ENCODE measurements at regions not wholly inside any gene's neighbourhood (a gene's known extent, or its start where the extent isn't known, plus 50 kb on each side); places are given as distances from the start of the nearest gene placed in this dataset.

DNA sequence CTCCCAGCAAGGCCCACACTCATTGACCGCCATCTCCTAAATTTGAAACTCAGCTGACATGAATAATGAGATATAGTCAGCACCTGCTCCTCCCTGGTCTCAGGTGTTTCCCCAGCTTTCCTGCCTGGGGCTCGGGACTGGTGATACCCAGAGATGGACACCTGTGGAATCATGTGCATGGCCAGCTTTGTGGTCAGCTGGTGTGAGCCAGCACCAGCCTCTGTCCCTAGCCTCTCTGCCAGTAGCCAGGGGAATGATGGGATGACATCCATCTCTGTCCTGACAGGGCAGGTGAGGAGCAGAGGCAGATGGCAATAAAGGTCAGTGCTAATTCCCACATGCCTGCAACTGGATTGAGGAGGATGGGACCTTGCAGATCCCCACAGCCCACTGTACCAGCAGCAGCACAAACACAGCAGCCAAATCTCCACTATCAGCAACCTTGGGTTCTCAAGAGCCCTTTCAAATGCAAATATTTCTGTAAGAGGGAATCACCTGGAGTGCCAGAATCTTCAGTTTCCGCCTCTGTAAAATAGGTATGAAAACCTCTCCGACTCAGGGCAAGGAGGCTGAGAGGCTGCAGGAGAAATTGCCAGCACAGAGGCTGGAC lies 329.2 kb upstream of the ZMIZ1 start:
- Histone ChIP-seq H3K9me3 (ENCODE audit: control insufficient read depth in 3 of 3, low read length in 3 of 3) (no peaks in the 10 kb centered on the region), H3K4me1 (ENCODE audit: control insufficient read depth in 3 of 3, insufficient read depth in 3 of 3, low read length in 3 of 3) (peaks cover 4 to 16% (median 13%) of the 10 kb centered on the region in 3 donors), H3K27ac (ENCODE audit: low read depth, low read length) (no peak overlapping the region), H3K9ac (ENCODE audit: low read depth in 1 of 3, low read length in 3 of 3) (no peak overlapping the region), H3K27me3 (ENCODE audit: control insufficient read depth in 3 of 3, insufficient read depth in 3 of 3, low read length in 3 of 3) (peaks cover 0 to 6% (median 0%) of the 10 kb centered on the region in 3 donors), H3K36me3 (ENCODE audit: control insufficient read depth in 3 of 3, insufficient read depth in 3 of 3, low read length in 3 of 3) (no peaks in the 10 kb centered on the region), H3K4me3 (ENCODE audit: low read length in 3 of 3) (no peak overlapping the region)

GRCh38 chr10:78740976-78741915 lies 327.5 kb upstream of the ZMIZ1 start:
- H3K9ac ChIP-seq (ENCODE audit: low read depth in 1 of 3, low read length in 3 of 3) = no peak overlapping the region
- H3K27me3 ChIP-seq (ENCODE audit: control insufficient read depth in 3 of 3, insufficient read depth in 3 of 3, low read length in 3 of 3) = no peaks in the 10 kb centered on the region
- H3K9me3 ChIP-seq (ENCODE audit: control insufficient read depth in 3 of 3, low read length in 3 of 3) = no peaks in the 10 kb centered on the region
- no peak overlapping the region for H3K4me3 ChIP-seq (ENCODE audit: low read length in 3 of 3)
- H3K36me3 ChIP-seq (ENCODE audit: control insufficient read depth in 3 of 3, insufficient read depth in 3 of 3, low read length in 3 of 3) = no peaks in the 10 kb centered on the region
- no peak overlapping the region for H3K27ac ChIP-seq (ENCODE audit: low read depth, low read length)
- H3K4me1 ChIP-seq (ENCODE audit: control insufficient read depth in 3 of 3, insufficient read depth in 3 of 3, low read length in 3 of 3) = peaks cover 4 to 22% (median 21%) of the 10 kb centered on the region in 3 donors

DNA sequence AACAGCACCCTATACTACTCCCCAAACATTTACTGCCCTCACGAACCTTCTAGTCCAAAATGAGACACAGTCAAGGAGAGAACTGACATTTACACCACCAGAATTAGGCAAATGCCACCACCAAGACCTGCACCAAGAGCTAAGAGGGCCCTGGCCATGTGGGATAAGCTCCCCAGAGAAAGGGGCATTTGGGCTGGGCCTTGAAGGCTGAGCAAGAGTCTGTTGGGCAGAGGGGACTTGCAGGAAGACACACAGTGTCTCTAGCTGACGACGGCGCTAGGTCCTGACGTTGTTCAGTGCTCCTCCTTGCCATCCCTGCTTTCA lies 326.4 kb upstream of the ZMIZ1 start:
- no peaks in the 10 kb centered on the region for H3K9me3 ChIP-seq (ENCODE audit: control insufficient read depth in 3 of 3, low read length in 3 of 3)
- no peak overlapping the region for H3K27ac ChIP-seq (ENCODE audit: low read depth, low read length)
- no peaks in the 10 kb centered on the region for H3K27me3 ChIP-seq (ENCODE audit: control insufficient read depth in 3 of 3, insufficient read depth in 3 of 3, low read length in 3 of 3)
- no peak overlapping the region for H3K4me3 ChIP-seq (ENCODE audit: low read length in 3 of 3)
- H3K9ac ChIP-seq (ENCODE audit: low read depth in 1 of 3, low read length in 3 of 3) = no peak overlapping the region
- peaks cover 4 to 22% (median 21%) of the 10 kb centered on the region in 3 donors for H3K4me1 ChIP-seq (ENCODE audit: control insufficient read depth in 3 of 3, insufficient read depth in 3 of 3, low read length in 3 of 3)
- no peaks in the 10 kb centered on the region for H3K36me3 ChIP-seq (ENCODE audit: control insufficient read depth in 3 of 3, insufficient read depth in 3 of 3, low read length in 3 of 3)

GRCh38 chr10:78742730-78743615 lies 325.8 kb upstream of the ZMIZ1 start:
- H3K4me3 ChIP-seq (ENCODE audit: low read length in 3 of 3) = no peak overlapping the region
- no peaks in the 10 kb centered on the region for H3K9me3 ChIP-seq (ENCODE audit: control insufficient read depth in 3 of 3, low read length in 3 of 3)
- no peaks in the 10 kb centered on the region for H3K27me3 ChIP-seq (ENCODE audit: control insufficient read depth in 3 of 3, insufficient read depth in 3 of 3, low read length in 3 of 3)
- no peaks in the 10 kb centered on the region for H3K36me3 ChIP-seq (ENCODE audit: control insufficient read depth in 3 of 3, insufficient read depth in 3 of 3, low read length in 3 of 3)
- peak overlapping the region; percentile 5 for H3K27ac ChIP-seq (ENCODE audit: low read depth, low read length)
- no peak overlapping the region for H3K9ac ChIP-seq (ENCODE audit: low read depth in 1 of 3, low read length in 3 of 3)
- H3K4me1 ChIP-seq (ENCODE audit: control insufficient read depth in 3 of 3, insufficient read depth in 3 of 3, low read length in 3 of 3) = peaks cover 4 to 22% (median 21%) of the 10 kb centered on the region in 3 donors

DNA sequence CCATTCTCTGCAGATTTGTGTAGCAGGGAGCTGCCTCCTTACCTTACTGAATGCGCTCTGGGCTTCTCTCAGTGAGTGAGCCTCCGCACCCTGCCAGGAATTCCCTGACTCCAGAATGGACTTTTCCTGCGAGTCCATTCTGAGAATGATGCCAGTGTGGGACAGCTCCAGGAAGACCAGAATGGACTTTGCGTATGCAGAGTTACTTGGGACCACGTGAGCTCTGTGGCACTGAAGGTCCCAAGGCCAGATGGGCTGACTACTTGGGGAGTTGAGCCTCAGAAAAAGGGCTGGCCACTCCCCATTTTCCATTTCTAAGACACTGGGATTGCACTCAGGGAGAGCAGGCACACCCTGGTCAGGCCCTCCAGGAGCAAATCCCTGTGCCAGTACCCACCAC lies 324.7 kb upstream of the ZMIZ1 start:
- Histone ChIP-seq H3K27ac (ENCODE audit: low read depth, low read length) (no peak overlapping the region), H3K4me1 (ENCODE audit: control insufficient read depth in 3 of 3, insufficient read depth in 3 of 3, low read length in 3 of 3) (peaks cover 4 to 22% (median 21%) of the 10 kb centered on the region in 3 donors), H3K4me3 (ENCODE audit: low read length in 3 of 3) (no peak overlapping the region), H3K9me3 (ENCODE audit: control insufficient read depth in 3 of 3, low read length in 3 of 3) (no peaks in the 10 kb centered on the region), H3K9ac (ENCODE audit: low read depth in 1 of 3, low read length in 3 of 3) (no peak overlapping the region), H3K27me3 (ENCODE audit: control insufficient read depth in 3 of 3, insufficient read depth in 3 of 3, low read length in 3 of 3) (no peaks in the 10 kb centered on the region), H3K36me3 (ENCODE audit: control insufficient read depth in 3 of 3, insufficient read depth in 3 of 3, low read length in 3 of 3) (no peaks in the 10 kb centered on the region)

GRCh38 chr10:78744491-78745090 lies 324.2 kb upstream of the ZMIZ1 start:
- Histone ChIP-seq H3K36me3 (ENCODE audit: control insufficient read depth in 3 of 3, insufficient read depth in 3 of 3, low read length in 3 of 3) (no peaks in the 10 kb centered on the region), H3K27me3 (ENCODE audit: control insufficient read depth in 3 of 3, insufficient read depth in 3 of 3, low read length in 3 of 3) (no peaks in the 10 kb centered on the region), H3K9ac (ENCODE audit: low read depth in 1 of 3, low read length in 3 of 3) (no peak overlapping the region), H3K9me3 (ENCODE audit: control insufficient read depth in 3 of 3, low read length in 3 of 3) (no peaks in the 10 kb centered on the region), H3K4me1 (ENCODE audit: control insufficient read depth in 3 of 3, insufficient read depth in 3 of 3, low read length in 3 of 3) (peaks cover 4 to 22% (median 21%) of the 10 kb centered on the region in 3 donors), H3K4me3 (ENCODE audit: low read length in 3 of 3) (no peak overlapping the region), H3K27ac (ENCODE audit: low read depth, low read length) (no peak overlapping the region)

DNA sequence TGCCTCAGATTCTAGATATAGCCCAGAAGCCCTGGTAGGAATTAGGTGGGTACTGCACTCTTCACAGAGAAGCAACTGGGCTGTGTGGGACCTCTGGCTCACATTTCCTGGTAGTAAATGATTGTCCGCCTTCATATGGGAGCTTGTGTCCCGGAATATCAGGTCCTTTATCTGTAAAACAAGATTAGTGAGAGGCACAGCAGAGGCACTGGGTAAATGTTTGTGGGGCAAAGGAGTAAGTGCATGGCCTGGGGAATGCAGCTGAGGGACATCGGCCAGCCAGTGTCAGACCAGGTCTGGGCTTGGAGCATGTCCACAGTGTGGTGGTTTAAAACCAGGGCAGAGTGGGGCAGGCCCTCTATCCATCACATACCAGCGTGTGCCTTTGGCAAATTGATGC lies 323.3 kb upstream of the ZMIZ1 start:
- Histone ChIP-seq H3K4me3 (ENCODE audit: low read length in 3 of 3) (no peak overlapping the region), H3K27ac (ENCODE audit: low read depth, low read length) (no peak overlapping the region), H3K9ac (ENCODE audit: low read depth in 1 of 3, low read length in 3 of 3) (no peak overlapping the region), H3K36me3 (ENCODE audit: control insufficient read depth in 3 of 3, insufficient read depth in 3 of 3, low read length in 3 of 3) (no peaks in the 10 kb centered on the region), H3K9me3 (ENCODE audit: control insufficient read depth in 3 of 3, low read length in 3 of 3) (no peaks in the 10 kb centered on the region), H3K27me3 (ENCODE audit: control insufficient read depth in 3 of 3, insufficient read depth in 3 of 3, low read length in 3 of 3) (no peaks in the 10 kb centered on the region), H3K4me1 (ENCODE audit: control insufficient read depth in 3 of 3, insufficient read depth in 3 of 3, low read length in 3 of 3) (peaks cover 4 to 22% (median 21%) of the 10 kb centered on the region in 3 donors)

- no peaks in the 10 kb centered on the region for H3K36me3 ChIP-seq (ENCODE audit: control insufficient read depth in 3 of 3, insufficient read depth in 3 of 3, low read length in 3 of 3)
- H3K4me1 ChIP-seq (ENCODE audit: control insufficient read depth in 3 of 3, insufficient read depth in 3 of 3, low read length in 3 of 3) = peaks cover 4 to 22% (median 18%) of the 10 kb centered on the region in 3 donors
- H3K9me3 ChIP-seq (ENCODE audit: control insufficient read depth in 3 of 3, low read length in 3 of 3) = no peaks in the 10 kb centered on the region
- H3K27me3 ChIP-seq (ENCODE audit: control insufficient read depth in 3 of 3, insufficient read depth in 3 of 3, low read length in 3 of 3) = no peaks in the 10 kb centered on the region
- H3K9ac ChIP-seq (ENCODE audit: low read depth in 1 of 3, low read length in 3 of 3) = no peak overlapping the region
- no peak overlapping the region for H3K27ac ChIP-seq (ENCODE audit: low read depth, low read length)
- H3K4me3 ChIP-seq (ENCODE audit: low read length in 3 of 3) = no peak overlapping the region
Measured at GRCh38 chr10:78746155-78746763, 322.5 kb upstream of the ZMIZ1 start.
